GM12878 (cell line): ENCODE measurements at regions not wholly inside any gene's neighbourhood (a gene's known extent, or its start where the extent isn't known, plus 50 kb on each side); places are given as distances from the start of the nearest gene placed in this dataset.

Experiments
- ATAC-seq: fragments of 200-7000 bp; cut with Tn5 transposase; 3 replicates; pipeline ENCODE4 v1.9.1; 2020; ENCODE audit warnings: mild to moderate bottlenecking, moderate library complexity
- BruUV-seq: library from RNA; stranded (reverse); fragments of 400-500 nt; replicated peaks from 2 replicates; lab custom pipeline; 2021; lab: Mats Ljungman, UMichigan
- CTCF ChIA-PET: fragments of 300-600 bp; sonication (Branson Sonifier 250); formaldehyde crosslinking; extraction: SDS; loops from one replicate; lab custom pipeline; 2021; ENCODE audit warnings: inconsistent platforms; lab: Yijun Ruan, JAX
- POLR2A ChIA-PET: fragments of 350-600 bp; formaldehyde crosslinking; extraction: SDS; loops from one replicate; lab custom pipeline; 2021; ENCODE audit warnings: inconsistent platforms; lab: Charles Lee
- RAD21 ChIA-PET: fragments of 300-600 bp; sonication (Branson Sonifier 250); formaldehyde crosslinking; loops from one replicate; lab custom pipeline; 2023; ENCODE audit warnings: antibody characterized with exemption; ENCODE audit not compliant: unreplicated experiment; lab: Charles Lee
- SMC1A ChIA-PET: fragments of 300-600 bp; sonication (Branson Sonifier 250); formaldehyde crosslinking; loops from one replicate; lab custom pipeline; 2023; ENCODE audit not compliant: unreplicated experiment, uncharacterized antibody; lab: Charles Lee
- DNase-seq: peaks from one replicate; pipeline ENCODE4 v3.0.0-alpha.2; 2011; ENCODE audit warnings: low read depth, low spot score
- FAIRE-seq: peaks from 3 replicates; lab custom pipeline; 2011; peaks lifted over from hg19 to GRCh38; lab: Jason Lieb, UNC
- H2AFZ ChIP-seq: 2 replicates; pipeline ENCODE4 v1.6.0; 2011; ENCODE audit warnings: low read depth, low read length, control low read depth; ENCODE audit not compliant: control insufficient read depth
- H3K27ac ChIP-seq: 2 replicates; pipeline ENCODE4 v1.5.1; 2011; ENCODE audit warnings: control low read depth; ENCODE audit not compliant: control insufficient read depth, insufficient read depth
- H3K27me3 ChIP-seq, 2 experiments: replicated peaks in 1 of 2; 2 replicates each; pipeline versions ENCODE4 v1.6.0 to v1.6.1; 2011; ENCODE audit warnings: low read length in 1 of 2; ENCODE audit not compliant: control insufficient read depth in 2 of 2, insufficient read depth in 2 of 2
- H3K36me3 ChIP-seq, 2 experiments: 2 replicates each; pipeline ENCODE4 v1.5.1; 2011; ENCODE audit warnings: low read length in 1 of 2; ENCODE audit not compliant: control insufficient read depth in 2 of 2, insufficient read depth in 2 of 2
- H3K4me1 ChIP-seq: 2 replicates; pipeline ENCODE4 v1.6.1; 2011; ENCODE audit warnings: mild to moderate bottlenecking, low read length, moderate library complexity, mixed read lengths; ENCODE audit not compliant: control insufficient read depth, insufficient read depth
- H3K4me2 ChIP-seq: 2 replicates; pipeline ENCODE4 v1.6.0; 2011; ENCODE audit warnings: control low read depth; ENCODE audit not compliant: control insufficient read depth, insufficient read depth
- H3K4me3 ChIP-seq: fragments of 200-600 bp; sonication (generic); 2 replicates; pipeline ENCODE4 v1.5.1; 2016
- H3K79me2 ChIP-seq: 2 replicates; pipeline ENCODE4 v1.6.0; 2011; ENCODE audit warnings: low read length; ENCODE audit not compliant: control insufficient read depth, insufficient read depth
- H3K9ac ChIP-seq: 2 replicates; pipeline ENCODE4 v1.8.0; 2011; ENCODE audit warnings: low read length, control low read depth, mixed read lengths; ENCODE audit not compliant: control insufficient read depth, insufficient read depth
- H3K9me3 ChIP-seq: replicated peaks from 3 replicates; pipeline ENCODE4 v1.5.1; 2011; ENCODE audit warnings: mild to moderate bottlenecking, low read length; ENCODE audit not compliant: control insufficient read depth, insufficient read depth
- H4K20me1 ChIP-seq: 2 replicates; pipeline ENCODE4 v1.6.0; 2011; ENCODE audit not compliant: control insufficient read depth, insufficient read depth
- ATF7 ChIP-seq: fragments of 450-650 bp; IDR thresholded peaks from 2 replicates; pipeline ENCODE4 v1.6.1; 2016; ENCODE audit warnings: low read depth, mild to moderate bottlenecking
- BCL11A ChIP-seq: IDR thresholded peaks from 2 replicates; pipeline ENCODE4 v1.6.1; 2011; ENCODE audit warnings: low read depth, low read length
- BMI1 ChIP-seq: fragments of 450-650 bp; IDR thresholded peaks from 2 replicates; pipeline ENCODE4 v1.6.1; 2016; ENCODE audit warnings: mild to moderate bottlenecking, moderate library complexity, borderline replicate concordance
- CREB1 ChIP-seq: IDR thresholded peaks from 2 replicates; pipeline ENCODE4 v1.6.1; 2012; ENCODE audit warnings: low read depth, mild to moderate bottlenecking, inconsistent platforms
- DPF2 ChIP-seq: fragments of 450-650 bp; IDR thresholded peaks from 2 replicates; pipeline ENCODE4 v1.6.1; 2017; ENCODE audit warnings: mild to moderate bottlenecking
- ELK1 ChIP-seq: IDR thresholded peaks from 2 replicates; pipeline ENCODE4 v1.6.1; 2012; ENCODE audit warnings: low read depth, low read length, improper control_type of control experiment
- ESRRA ChIP-seq: IDR thresholded peaks from 2 replicates; pipeline ENCODE4 v1.6.1; 2012; ENCODE audit warnings: mild to moderate bottlenecking, low read length, improper control_type of control experiment
- ETV6 ChIP-seq, 2 experiments: fragments of 450-650 bp in 1 of 2; IDR thresholded peaks in 1 of 2; conservative IDR thresholded peaks in 1 of 2; 2 replicates each; pipeline ENCODE4 v1.6.1; 2014; ENCODE audit warnings: antibody characterized with exemption in 1 of 2, borderline replicate concordance in 1 of 2, low read depth in 1 of 2, mild to moderate bottlenecking in 1 of 2, moderate library complexity in 1 of 2
- HCFC1 ChIP-seq: fragments of 150-350 bp; IDR thresholded peaks from 2 replicates; pipeline ENCODE4 v1.6.1; 2014; ENCODE audit warnings: low read length
- JUND ChIP-seq: IDR thresholded peaks from 2 replicates; pipeline ENCODE4 v1.6.1; 2012; ENCODE audit warnings: low read depth, mild to moderate bottlenecking, low read length, improper control_type of control experiment, moderate library complexity
- MTA3 ChIP-seq: IDR thresholded peaks from 2 replicates; pipeline ENCODE4 v1.6.1; 2012; ENCODE audit warnings: low read length, inconsistent platforms, borderline replicate concordance
- NBN ChIP-seq: fragments of 450-650 bp; IDR thresholded peaks from 2 replicates; pipeline ENCODE4 v1.6.1; 2016
- NR2C2 ChIP-seq: IDR thresholded peaks from 2 replicates; pipeline ENCODE4 v1.6.1; 2011; ENCODE audit warnings: borderline replicate concordance, low read depth; ENCODE audit not compliant: control insufficient read depth, insufficient read length
- RAD21 ChIP-seq: IDR thresholded peaks from 2 replicates; pipeline ENCODE4 v1.6.1; 2011; ENCODE audit warnings: mild to moderate bottlenecking, low read depth, low read length, moderate library complexity; ENCODE audit not compliant: insufficient read depth
- RCOR1 ChIP-seq: conservative IDR thresholded peaks from 2 replicates; pipeline ENCODE4 v1.6.1; 2012; ENCODE audit warnings: low read depth, low read length, improper control_type of control experiment
- SIX5 ChIP-seq: IDR thresholded peaks from 2 replicates; pipeline ENCODE4 v1.6.1; 2011; ENCODE audit warnings: mild to moderate bottlenecking, low read depth, low read length, moderate library complexity; ENCODE audit not compliant: severe bottlenecking
- SMC3 ChIP-seq: IDR thresholded peaks from 2 replicates; pipeline ENCODE4 v1.6.1; 2011; ENCODE audit warnings: low read length, improper control_type of control experiment, borderline replicate concordance
- SP1 ChIP-seq: IDR thresholded peaks from one replicate; pipeline ENCODE4 v1.6.1; 2011; ENCODE audit warnings: low read depth, low read length
- SPI1 ChIP-seq: IDR thresholded peaks from 2 replicates; pipeline ENCODE4 v1.6.1; 2011; ENCODE audit warnings: low read depth, mild to moderate bottlenecking, low read length, moderate library complexity, borderline replicate concordance; ENCODE audit not compliant: insufficient read depth
- SREBF1 ChIP-seq: IDR thresholded peaks from 2 replicates; pipeline ENCODE4 v1.6.1; 2012; ENCODE audit warnings: mild to moderate bottlenecking, low read length
- SUPT20H ChIP-seq: IDR thresholded peaks from 2 replicates; pipeline ENCODE4 v1.6.1; 2011; ENCODE audit warnings: low read depth, mild to moderate bottlenecking, low read length, moderate library complexity, borderline replicate concordance; ENCODE audit not compliant: control insufficient read depth
- ZNF384 ChIP-seq: IDR thresholded peaks from 2 replicates; pipeline ENCODE4 v1.6.1; 2012; ENCODE audit warnings: low read depth, mild to moderate bottlenecking, low read length, improper control_type of control experiment, borderline replicate concordance
- in situ Hi-C: fragments of 300-500 bp; cut with MboI; formaldehyde crosslinking; loops from 9 replicates; pipeline ENCODE4 v1.14.3; 2018; ENCODE audit warnings: mixed read lengths
- intact Hi-C: fragments of 100-400 bp; cut with micrococcal nuclease; formaldehyde crosslinking; loops from one replicate; pipeline ENCODE4 v1.14.2; 2022; ENCODE audit not compliant: unreplicated experiment
- TF ChIP-seq, protein P1 (sequence below): fragments of 450-650 bp; IDR thresholded peaks from 2 replicates; pipeline ENCODE4 v1.6.1; 2017; ENCODE audit warnings: low read depth, mild to moderate bottlenecking, moderate library complexity

- TF ChIP-seq ESRRA (no peak), ETV6 (conservative IDR thresholded peaks at IDR 0.05 in 1 of 2, IDR thresholded peaks at IDR 0.05 in 1 of 2; ENCODE audit: borderline replicate concordance in 1 of 2, low read depth in 1 of 2) (no peak), ATF7 (no peak), RCOR1 (no peak), SREBF1 (no peak), NBN (no peak), BMI1 (no peak), NR2C2 (no peak), ZNF384 (no peak), BCL11A (no peak), DPF2 (no peak)
Observed at GRCh38 chr12:92077530-92077929, 68.1 kb downstream of the BTG1 start (continued).

GRCh38 chr12:92076101-92076500 is 69.5 kb downstream of the BTG1 start:
- RAD21 ChIA-PET, result interaction anchor here (1.5 to 3.0 kb wide), 6 partner anchors 9 to 69 kb away, joined by 4 to 16 read pairs (median 8); partner anchors contain the start of gene BTG1
- Histone ChIP-seq H3K9ac (no peak overlapping the region), H3K4me1 (peaks cover 36% of the 10 kb centered on the region), H3K9me3 (peaks cover 5% of the 10 kb centered on the region; the same call in 2 of the 3 replicates), H2AFZ (peak overlapping the region; percentile 79; the same call in 1 of the 2 replicates), H3K36me3 (no peaks in the 10 kb centered on the region), H3K27ac (peak overlapping the region; percentile 42; the same call in 1 of the 2 replicates), H3K27me3 (no peaks in the 10 kb centered on the region), H3K4me3 (no peak overlapping the region; the same call in 1 of the 2 replicates), H3K79me2 (no peaks in the 10 kb centered on the region), H3K4me2 (0 out of 2 replicates have a peak overlapping the region, but pooled peaks have one; percentile 64), H4K20me1 (no peaks in the 10 kb centered on the region)
- in situ Hi-C loops (no loop called here), intact Hi-C loops (no loop called here)
- POLR2A ChIA-PET, result interaction anchor here (1.0 to 1.7 kb wide), 4 partner anchors 9 to 297 kb away, joined by 3 to 8 read pairs (median 4); no protein-coding TSS in a partner anchor
- FAIRE-seq (no peak), ATAC-seq (no peak; the same call in 2 of the 3 replicates), DNase-seq (no peak)
- no TSS peak for BruUV-seq
- CTCF ChIA-PET, result interaction anchor here (1.0 to 2.2 kb wide), 3 partner anchors 9 to 44 kb away, joined by 3 to 9 read pairs (median 4); no protein-coding TSS in a partner anchor
- SMC1A ChIA-PET, result interaction anchor here (0.8 to 5.2 kb wide), 14 partner anchors 9 to 74 kb away, joined by 3 to 34 read pairs (median 6); no protein-coding TSS in a partner anchor
- TF ChIP-seq SP1 (no peak), SUPT20H (no peak), ELK1 (no peak), JUND (no peak), SMC3 (no peak), HCFC1 (no peak), SIX5 (no peak), SPI1 (no peak), MTA3 (no peak), CREB1 (no peak), RAD21 (no peak)
- TF ChIP-seq, protein P1, sequence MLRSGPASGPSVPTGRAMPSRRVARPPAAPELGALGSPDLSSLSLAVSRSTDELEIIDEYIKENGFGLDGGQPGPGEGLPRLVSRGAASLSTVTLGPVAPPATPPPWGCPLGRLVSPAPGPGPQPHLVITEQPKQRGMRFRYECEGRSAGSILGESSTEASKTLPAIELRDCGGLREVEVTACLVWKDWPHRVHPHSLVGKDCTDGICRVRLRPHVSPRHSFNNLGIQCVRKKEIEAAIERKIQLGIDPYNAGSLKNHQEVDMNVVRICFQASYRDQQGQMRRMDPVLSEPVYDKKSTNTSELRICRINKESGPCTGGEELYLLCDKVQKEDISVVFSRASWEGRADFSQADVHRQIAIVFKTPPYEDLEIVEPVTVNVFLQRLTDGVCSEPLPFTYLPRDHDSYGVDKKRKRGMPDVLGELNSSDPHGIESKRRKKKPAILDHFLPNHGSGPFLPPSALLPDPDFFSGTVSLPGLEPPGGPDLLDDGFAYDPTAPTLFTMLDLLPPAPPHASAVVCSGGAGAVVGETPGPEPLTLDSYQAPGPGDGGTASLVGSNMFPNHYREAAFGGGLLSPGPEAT, result no peak
